GM18861 (cell line): ENCODE measurements at regions not wholly inside any gene's neighbourhood (a gene's known extent, or its start where the extent isn't known, plus 50 kb on each side); places are given as distances from the start of the nearest gene placed in this dataset.

ENCODE experiments used
- ATAC-seq: cut with Tn5 transposase; IDR thresholded peaks from one replicate; pipeline ENCODE4 v1.9.1; 2021; ENCODE audit not compliant: unreplicated experiment

DNA sequence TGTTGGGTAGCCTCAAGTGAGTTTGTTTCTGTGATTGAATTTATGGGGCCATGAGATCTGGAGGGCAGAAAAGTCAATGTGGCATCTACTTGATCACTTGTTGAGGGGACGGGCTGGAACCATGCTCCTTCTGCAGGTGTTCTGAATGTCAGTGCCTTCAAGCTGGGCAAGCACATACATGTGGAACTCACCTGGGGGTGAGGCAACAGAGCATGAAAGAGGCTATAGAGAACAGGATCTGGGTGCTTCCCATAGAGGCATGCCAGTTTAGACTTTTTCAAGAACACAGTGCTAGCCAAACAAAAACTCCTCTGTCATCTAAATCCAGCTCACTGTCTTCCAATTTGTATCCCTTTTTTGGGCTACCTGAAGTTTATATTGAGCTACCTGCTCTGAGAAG is 77.8 kb upstream of the SLC35B3 start:
- no peak for ATAC-seq

- ATAC-seq = no peak
These were observed 71.9 kb upstream of the SLC35B3 start for GRCh38 chr6:8507286-8507685.

DNA sequence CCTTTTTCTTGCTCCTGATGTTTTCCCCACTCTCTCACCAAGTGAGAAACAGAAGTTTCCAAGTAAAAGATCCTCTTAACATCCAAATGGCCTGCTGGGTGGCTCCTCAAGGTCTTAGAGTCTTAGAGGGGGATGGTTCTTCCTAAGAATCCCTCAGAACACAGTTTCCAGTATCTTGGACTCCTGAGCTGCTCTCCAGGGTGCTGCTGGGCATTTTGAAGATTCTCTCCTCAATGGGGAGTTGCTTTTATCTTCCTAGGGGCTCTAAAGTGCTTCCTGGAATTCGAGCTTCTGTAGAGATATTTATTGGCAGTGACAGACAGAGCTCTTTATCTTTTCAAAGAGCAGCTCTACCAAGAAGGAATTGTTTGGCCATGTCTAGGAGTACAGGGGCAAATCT is 70.8 kb upstream of the SLC35B3 start:
- no peak for ATAC-seq

- no peak for ATAC-seq
These were observed 64.2 kb upstream of the SLC35B3 start for GRCh38 chr6:8499540-8499939.

GRCh38 chr6:8494730-8495129 is 59.4 kb upstream of the SLC35B3 start:
- ATAC-seq = no peak

GRCh38 chr6:8492536-8493133 is 57.3 kb upstream of the SLC35B3 start:
- no peak for ATAC-seq
